Globus pallidus (tissue), 1 donor: ENCODE measurements at regions not wholly inside any gene's neighbourhood (a gene's known extent, or its start where the extent isn't known, plus 50 kb on each side); places are given as distances from the start of the nearest gene placed in this dataset.

Source experiments
- DNase-seq: peaks from one replicate; pipeline ENCODE4 v3.0.0-alpha.2; 2015; ENCODE audit warnings: low spot score

DNA sequence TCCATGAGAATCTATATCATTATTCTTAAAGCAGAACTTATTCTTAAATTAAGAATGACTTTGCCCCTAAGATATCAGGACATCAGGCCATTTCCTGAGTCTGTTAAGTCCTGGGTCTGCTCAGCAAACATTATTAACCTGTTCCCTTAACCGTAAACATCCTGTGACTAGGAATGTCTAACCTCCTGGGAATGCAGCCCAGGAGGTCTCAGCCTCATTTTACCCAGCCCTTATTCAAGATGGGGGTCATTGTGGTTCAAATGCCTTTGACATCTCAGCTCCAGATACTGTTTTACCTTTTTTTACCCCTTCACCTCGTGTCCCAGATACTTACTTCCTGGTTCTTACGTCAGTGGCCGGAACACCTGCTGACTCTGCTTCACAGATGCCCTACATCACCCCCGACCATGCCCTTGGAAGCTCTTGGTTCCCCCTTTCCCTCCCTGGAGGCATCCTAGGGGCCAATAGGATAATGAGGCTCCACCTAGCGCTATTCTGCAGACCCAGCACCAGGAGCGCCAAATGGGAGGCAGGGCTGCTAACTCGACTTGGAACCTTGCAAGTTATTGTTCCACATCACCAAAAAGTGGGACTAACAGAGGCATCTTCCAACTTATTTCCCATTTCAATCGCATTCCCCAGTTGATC is 182.5 kb downstream of the MED10 start:
- no peak for DNase-seq

GRCh38 chr5:6194906-6195612 is 183.3 kb downstream of the MED10 start:
- DNase-seq: no peak

- DNase-seq: no peak
These were observed 184.0 kb downstream of the MED10 start for GRCh38 chr5:6194261-6194875.

DNA sequence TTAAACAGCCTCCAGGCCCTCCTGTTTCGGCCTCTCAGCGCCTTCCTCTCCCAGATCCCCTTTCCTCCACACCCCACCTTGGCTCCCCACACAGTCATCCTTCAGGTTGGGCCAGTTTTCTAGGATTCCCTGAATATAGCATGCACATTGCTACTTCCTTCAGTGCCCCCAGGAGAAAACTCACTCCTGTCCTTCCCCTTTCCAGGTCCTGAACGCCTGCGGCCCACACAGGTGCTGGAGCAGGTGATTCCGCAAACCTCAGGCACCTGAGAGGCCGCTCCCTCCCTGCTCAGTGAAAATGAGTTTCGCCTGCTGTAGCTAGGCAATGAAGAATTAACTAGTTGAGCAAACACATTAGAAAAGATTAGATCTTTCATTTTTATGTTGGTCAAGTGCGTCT is 185.0 kb downstream of the MED10 start:
- DNase-seq: no peak

DNA sequence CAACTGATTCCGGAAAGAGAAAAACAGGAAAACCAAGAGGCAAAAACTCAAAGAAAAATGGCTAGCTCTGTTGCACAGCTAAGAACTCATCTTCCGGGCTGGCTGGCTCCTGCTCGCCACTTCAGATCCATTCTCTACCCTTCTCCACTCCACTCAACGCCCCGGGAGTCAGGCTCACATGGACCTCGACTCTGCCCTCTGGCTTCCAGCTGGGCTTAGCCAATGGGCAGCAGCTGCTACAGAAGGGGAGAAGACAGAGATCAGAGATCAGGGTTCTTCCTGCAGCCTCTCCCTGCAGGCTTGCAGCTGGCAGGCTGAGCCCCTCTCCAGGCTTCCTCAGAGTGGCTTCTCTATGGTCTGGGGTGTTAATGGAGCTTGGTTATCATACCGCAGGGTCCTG is 187.5 kb downstream of the MED10 start:
- DNase-seq: no peak

GRCh38 chr5:6188976-6189375 is 189.4 kb downstream of the MED10 start:
- DNase-seq: no peak

- DNase-seq: no peak
These were observed 190.0 kb downstream of the MED10 start for GRCh38 chr5:6188344-6188743.

DNA sequence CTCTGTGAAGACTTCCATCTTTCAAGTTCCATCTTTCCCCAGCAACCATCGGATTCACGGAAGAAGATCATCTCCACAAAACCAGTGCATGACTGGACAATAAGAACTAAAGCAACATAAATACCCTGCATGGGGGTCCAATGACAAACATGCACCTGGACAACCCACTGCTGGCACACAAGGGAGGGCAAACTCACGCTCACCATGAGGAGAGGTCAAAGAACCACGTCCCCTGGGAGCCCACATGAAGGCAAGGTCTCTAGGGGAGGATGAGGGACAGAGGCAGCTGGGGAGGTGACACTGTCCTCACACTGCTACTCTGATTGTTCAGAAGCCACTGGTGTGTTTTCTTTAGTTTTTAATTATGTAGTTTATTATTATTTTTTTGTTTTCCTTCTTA is 190.8 kb downstream of the MED10 start:
- no peak for DNase-seq

DNA sequence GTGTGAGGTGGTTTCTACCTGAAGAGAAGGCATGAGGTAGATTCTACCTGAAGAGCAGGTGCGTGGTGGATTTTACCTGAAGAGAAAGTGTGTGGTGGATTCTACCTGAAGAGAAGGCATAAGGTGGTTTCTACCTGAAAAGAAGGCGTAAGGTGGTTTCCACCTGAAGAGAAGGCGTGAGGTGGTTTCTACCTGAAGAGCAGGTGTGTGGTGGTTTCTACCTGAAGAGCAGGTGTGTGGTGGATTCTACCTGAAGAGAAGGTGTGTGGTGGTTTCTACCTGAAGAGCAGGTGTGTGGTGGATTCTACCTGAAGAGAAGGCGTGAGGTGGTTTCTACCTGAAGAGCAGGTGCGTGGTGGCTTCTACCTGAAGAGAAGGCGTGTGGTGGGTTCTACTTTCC is 192.8 kb downstream of the MED10 start:
- no peak for DNase-seq

GRCh38 chr5:6184481-6184880 is 193.9 kb downstream of the MED10 start:
- no peak for DNase-seq

GRCh38 chr5:6183391-6184390 is 194.7 kb downstream of the MED10 start:
- DNase-seq: no peak

GRCh38 chr5:6182271-6182815 is 196.0 kb downstream of the MED10 start:
- no peak for DNase-seq

- no peak for DNase-seq
These were observed 196.5 kb downstream of the MED10 start for GRCh38 chr5:6181871-6182270.

DNA sequence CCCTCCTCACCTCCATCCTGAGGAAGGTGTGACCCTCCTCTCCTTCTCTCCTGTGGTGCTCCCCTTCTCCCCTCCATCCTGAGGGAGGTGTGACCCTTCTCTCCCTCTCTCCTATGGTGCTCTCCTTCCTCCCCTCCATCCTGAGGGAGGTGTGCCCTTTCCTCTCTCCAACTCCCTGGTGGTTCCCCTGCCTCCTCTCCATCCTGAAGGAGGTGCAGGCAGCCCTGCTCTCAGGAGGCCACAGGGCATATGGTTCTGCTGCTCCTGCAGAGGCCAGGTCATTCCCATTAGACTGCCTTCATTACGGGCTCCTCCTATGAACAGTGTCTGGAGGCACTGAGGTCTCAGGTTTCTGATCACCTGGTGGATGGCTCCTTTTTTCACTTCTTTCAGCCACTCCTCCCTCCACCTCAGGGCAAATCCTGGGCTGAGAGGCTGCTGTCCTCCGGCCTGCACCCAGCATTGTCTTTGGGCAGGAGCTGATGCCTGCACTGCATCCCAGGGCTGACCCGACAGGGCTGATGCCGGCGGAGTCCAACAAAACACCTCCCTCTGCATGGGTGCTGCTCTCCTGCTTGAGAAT is 197.1 kb downstream of the MED10 start:
- no peak for DNase-seq

DNA sequence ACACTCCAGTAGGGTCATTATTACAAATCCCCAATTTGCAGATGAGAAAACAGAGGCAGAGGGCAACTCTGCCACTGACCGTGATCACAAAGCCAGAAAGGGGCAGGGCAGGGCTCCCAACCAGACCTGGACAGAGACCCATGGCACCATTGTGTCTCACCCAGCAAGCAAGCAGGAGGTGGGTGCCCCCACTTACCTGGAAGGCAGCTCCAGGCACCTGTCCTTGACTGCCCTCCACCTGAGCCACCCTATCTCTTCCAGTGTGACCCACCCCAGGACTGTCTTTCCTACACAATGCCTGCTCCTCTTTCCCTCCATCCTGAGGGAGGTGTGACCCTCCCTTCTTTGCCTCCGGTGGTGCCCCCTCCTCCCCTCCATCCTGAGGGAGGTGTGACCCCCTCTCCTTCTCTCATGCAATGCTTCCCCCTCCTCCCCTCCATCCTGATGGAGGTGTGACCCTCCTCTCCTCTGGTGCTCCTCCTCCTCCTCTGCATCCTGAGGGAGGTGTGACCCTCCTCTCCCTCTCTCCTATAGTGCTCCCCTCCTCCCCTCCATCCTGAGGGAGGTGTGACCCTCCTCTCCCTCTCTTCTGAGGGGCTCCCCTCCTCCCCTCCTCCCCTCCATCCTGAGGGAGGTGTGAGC is 198.0 kb downstream of the MED10 start:
- no peak for DNase-seq

GRCh38 chr5:6178846-6179532 is 199.4 kb downstream of the MED10 start:
- no peak for DNase-seq

DNA sequence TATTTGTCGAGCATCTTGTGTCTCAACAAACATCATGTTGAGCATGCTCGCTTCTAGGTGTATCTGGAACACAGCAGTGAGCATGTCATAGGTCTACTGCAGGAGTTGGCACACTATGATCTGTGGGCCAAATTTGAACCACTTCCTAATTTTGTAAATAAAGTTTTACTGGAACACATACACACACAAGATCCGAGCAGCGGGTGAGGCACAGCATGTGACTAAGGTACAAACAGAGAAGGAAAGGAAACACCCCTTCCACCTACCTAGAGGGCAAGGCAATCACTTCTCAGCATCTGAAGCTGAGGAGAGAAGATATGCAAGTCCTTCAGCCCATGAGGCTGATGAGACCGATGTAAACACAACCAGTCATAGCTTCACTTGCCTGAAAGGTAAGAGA is 200.4 kb downstream of the MED10 start:
- no peak for DNase-seq

DNA sequence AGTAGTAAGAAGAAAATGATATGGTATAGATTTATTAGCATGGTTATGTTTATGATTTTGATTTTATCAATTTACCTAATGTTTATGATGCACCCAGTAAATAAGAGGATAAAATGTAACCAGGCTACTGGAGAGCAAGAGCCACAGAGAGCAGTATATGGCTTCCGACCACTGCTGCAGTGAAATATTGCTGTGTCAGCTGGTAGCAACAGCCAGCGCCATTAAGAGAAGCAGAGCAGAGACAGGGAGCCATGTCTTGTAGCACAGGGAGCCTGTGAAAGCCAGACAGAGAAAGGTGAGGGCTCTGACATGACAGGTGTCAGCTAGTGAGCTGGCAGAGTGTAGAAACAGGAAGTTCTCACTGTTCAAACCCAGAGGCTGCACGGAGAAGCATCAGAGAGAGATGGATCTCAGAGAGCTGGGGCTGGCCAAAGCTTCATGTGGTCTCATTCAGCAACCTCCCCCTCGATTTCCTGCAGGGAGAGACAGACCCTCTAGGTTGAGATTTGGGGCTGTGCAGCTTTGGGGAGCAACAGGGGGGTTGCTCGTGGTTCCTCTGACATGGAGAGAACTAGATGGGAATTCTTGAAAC is 202.1 kb downstream of the MED10 start:
- no peak for DNase-seq

- no peak for DNase-seq
These were observed 203.0 kb downstream of the MED10 start for GRCh38 chr5:6175172-6175854.
